Osteoblast (primary cell): ENCODE measurements at regions not wholly inside any gene's neighbourhood (a gene's known extent, or its start where the extent isn't known, plus 50 kb on each side); places are given as distances from the start of the nearest gene placed in this dataset.

ENCODE experiments used
- DNase-seq: peaks from one replicate; pipeline ENCODE4 v3.0.0; 2011; ENCODE audit warnings: low spot score, mixed read lengths; ENCODE audit not compliant: insufficient read length; ENCODE audit errors: missing footprints
- H2AFZ ChIP-seq: 2 replicates; pipeline ENCODE4 v1.6.0; 2011; ENCODE audit warnings: mild to moderate bottlenecking, low read length
- H3K27ac ChIP-seq: 2 replicates; pipeline ENCODE4 v1.5.1; 2011; ENCODE audit warnings: mild to moderate bottlenecking, low read depth, low read length, moderate library complexity
- H3K27me3 ChIP-seq: 2 replicates; pipeline ENCODE4 v1.6.0; 2012; ENCODE audit warnings: mild to moderate bottlenecking, control low read depth, inconsistent platforms, low read length, moderate library complexity; ENCODE audit not compliant: insufficient read depth
- H3K36me3 ChIP-seq: 2 replicates; pipeline ENCODE4 v1.5.1; 2011; ENCODE audit warnings: mild to moderate bottlenecking, low read length, control low read depth, moderate library complexity; ENCODE audit not compliant: insufficient read depth
- H3K4me1 ChIP-seq: 2 replicates; pipeline ENCODE4 v1.5.1; 2011; ENCODE audit warnings: mild to moderate bottlenecking, low read length, control low read depth, moderate library complexity; ENCODE audit not compliant: insufficient read depth
- H3K4me2 ChIP-seq: 2 replicates; pipeline ENCODE4 v1.6.0; 2011; ENCODE audit warnings: mild to moderate bottlenecking, low read length; ENCODE audit not compliant: insufficient read depth
- H3K4me3 ChIP-seq: fragments of 200-600 bp; sonication (generic); 3 replicates; pipeline ENCODE4 v1.5.1; 2012; ENCODE audit warnings: mild to moderate bottlenecking, low read length, inconsistent platforms; ENCODE audit not compliant: insufficient read depth
- H3K79me2 ChIP-seq: 2 replicates; pipeline ENCODE4 v1.6.0; 2012; ENCODE audit warnings: mild to moderate bottlenecking, low read length, control low read depth, inconsistent platforms; ENCODE audit not compliant: insufficient read depth
- H3K9me3 ChIP-seq: 2 replicates; pipeline ENCODE4 v1.5.1; 2011; ENCODE audit warnings: low read depth, low read length, control low read depth
- H4K20me1 ChIP-seq: 2 replicates; pipeline ENCODE4 v1.6.0; 2012; ENCODE audit warnings: mild to moderate bottlenecking, low read length, control low read depth; ENCODE audit not compliant: insufficient read depth
- TF ChIP-seq, protein P1 (sequence below): IDR thresholded peaks from 2 replicates; pipeline ENCODE4 v1.5.1; 2011; ENCODE audit warnings: mild to moderate bottlenecking, low read depth, low read length, moderate library complexity; ENCODE audit errors: extremely low read depth

DNA sequence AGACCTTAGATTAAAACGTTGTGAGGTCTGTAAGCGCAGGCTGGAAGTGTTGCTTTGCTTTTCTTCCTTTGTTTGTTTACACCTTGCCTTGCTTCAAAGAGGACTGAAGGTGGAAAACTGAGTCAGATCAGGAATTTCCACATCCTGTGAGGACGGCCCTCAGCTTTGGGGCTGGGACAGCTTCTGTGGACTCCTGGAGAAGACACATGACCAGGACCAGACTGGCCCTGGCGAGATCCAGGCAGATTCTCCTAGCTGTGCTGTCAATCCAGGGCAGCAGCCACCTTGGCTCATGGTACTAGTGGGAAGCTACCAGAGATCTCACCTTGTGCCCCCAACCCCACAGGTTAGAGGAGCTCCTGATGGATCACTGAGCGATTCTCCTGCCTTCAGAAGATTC lies 1461.9 kb downstream of the TBC1D22A start:
- Histone ChIP-seq H3K27me3 (no peaks in the 10 kb centered on the region), H3K4me3 (no peak overlapping the region), H3K4me2 (no peak overlapping the region), H3K4me1 (no peaks in the 10 kb centered on the region), H2AFZ (no peak overlapping the region), H3K79me2 (no peaks in the 10 kb centered on the region), H3K9me3 (no peaks in the 10 kb centered on the region), H3K36me3 (no peaks in the 10 kb centered on the region), H4K20me1 (no peaks in the 10 kb centered on the region), H3K27ac (no peak overlapping the region)
- DNase-seq: no peak
- TF ChIP-seq, protein P1, sequence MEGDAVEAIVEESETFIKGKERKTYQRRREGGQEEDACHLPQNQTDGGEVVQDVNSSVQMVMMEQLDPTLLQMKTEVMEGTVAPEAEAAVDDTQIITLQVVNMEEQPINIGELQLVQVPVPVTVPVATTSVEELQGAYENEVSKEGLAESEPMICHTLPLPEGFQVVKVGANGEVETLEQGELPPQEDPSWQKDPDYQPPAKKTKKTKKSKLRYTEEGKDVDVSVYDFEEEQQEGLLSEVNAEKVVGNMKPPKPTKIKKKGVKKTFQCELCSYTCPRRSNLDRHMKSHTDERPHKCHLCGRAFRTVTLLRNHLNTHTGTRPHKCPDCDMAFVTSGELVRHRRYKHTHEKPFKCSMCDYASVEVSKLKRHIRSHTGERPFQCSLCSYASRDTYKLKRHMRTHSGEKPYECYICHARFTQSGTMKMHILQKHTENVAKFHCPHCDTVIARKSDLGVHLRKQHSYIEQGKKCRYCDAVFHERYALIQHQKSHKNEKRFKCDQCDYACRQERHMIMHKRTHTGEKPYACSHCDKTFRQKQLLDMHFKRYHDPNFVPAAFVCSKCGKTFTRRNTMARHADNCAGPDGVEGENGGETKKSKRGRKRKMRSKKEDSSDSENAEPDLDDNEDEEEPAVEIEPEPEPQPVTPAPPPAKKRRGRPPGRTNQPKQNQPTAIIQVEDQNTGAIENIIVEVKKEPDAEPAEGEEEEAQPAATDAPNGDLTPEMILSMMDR: no peak

DNA sequence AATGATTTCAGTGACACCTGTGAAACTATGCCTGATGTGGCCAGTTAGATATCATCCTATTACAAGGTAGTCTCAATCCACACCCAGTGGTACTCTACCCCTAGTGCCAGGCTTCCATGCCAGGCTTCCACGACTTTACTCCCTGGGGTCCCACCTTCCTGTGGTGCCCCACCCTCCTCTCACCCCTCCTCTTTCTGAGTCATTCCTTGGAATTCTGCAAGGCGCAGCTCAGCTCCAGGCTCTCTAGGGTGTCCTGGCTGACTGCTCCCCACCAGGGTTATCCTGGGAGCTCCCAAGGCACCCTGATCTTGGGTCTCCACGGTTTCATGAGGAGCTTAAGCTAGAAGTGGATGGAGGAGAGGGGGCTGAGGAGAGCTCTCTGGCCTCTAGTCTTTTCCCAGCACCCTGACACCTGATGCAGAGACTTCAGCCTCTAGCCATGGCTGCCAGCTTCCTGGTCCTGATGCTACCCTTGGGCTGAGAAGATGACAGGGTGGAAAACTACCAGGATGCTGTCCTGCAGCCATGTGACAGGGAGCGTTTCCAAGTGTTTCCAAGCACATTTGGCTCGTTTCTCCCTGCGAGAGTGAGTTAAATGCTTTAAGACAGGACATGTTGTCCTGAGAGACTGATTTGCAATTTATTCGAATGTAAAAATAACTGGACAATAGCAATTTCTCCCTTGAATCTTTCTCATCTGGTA lies 1461.2 kb downstream of the TBC1D22A start:
- Histone ChIP-seq H3K9me3 (no peaks in the 10 kb centered on the region), H4K20me1 (no peaks in the 10 kb centered on the region), H3K27me3 (no peaks in the 10 kb centered on the region), H3K4me2 (no peak overlapping the region), H2AFZ (no peak overlapping the region), H3K36me3 (no peaks in the 10 kb centered on the region), H3K4me1 (no peaks in the 10 kb centered on the region), H3K79me2 (no peaks in the 10 kb centered on the region), H3K27ac (no peak overlapping the region), H3K4me3 (no peak overlapping the region)
- TF ChIP-seq, protein P1: no peak
- no peak for DNase-seq

DNA sequence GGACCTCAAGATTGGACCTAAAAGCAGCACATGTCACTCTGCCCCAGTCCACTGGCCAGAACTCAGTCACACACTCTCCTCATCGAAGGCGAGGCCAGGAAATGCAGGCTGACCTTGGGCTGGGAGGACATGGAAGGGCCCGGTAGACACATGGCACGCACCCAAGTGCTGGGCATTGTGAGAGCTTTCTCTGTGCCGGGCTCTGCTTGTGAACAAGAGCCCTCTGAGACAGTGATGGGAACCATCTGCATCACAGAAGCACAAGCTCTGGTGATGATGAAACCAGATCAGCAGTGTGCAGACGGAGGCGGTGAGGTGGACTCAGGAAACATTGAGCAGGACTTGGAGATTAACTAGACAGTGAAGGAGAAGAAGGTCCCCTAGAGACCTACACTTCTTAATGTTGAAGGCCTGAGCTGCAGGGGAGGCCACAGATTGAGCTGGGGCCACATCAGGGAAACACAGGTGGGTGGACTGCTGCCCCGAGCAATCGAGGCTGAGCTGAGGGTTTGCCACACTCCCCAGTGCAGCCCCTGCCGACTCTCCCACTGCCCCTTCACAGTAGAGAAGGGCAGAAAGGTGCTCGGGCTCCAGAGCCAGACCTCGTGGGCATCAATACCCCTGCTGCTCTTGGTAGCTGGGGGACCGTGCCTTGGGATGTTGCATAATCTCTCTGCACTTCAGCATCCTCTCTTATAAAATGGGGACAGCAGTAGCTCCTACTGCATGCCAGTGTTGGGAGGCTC lies 1460.5 kb downstream of the TBC1D22A start:
- no peaks in the 10 kb centered on the region for H3K9me3 ChIP-seq
- H3K4me3 ChIP-seq: no peak overlapping the region
- H3K4me2 ChIP-seq: no peak overlapping the region
- H4K20me1 ChIP-seq: no peaks in the 10 kb centered on the region
- no peak overlapping the region for H2AFZ ChIP-seq
- TF ChIP-seq, protein P1: no peak
- H3K27me3 ChIP-seq: no peaks in the 10 kb centered on the region
- no peaks in the 10 kb centered on the region for H3K4me1 ChIP-seq
- no peak for DNase-seq
- no peaks in the 10 kb centered on the region for H3K79me2 ChIP-seq
- H3K27ac ChIP-seq: no peak overlapping the region
- no peaks in the 10 kb centered on the region for H3K36me3 ChIP-seq

DNA sequence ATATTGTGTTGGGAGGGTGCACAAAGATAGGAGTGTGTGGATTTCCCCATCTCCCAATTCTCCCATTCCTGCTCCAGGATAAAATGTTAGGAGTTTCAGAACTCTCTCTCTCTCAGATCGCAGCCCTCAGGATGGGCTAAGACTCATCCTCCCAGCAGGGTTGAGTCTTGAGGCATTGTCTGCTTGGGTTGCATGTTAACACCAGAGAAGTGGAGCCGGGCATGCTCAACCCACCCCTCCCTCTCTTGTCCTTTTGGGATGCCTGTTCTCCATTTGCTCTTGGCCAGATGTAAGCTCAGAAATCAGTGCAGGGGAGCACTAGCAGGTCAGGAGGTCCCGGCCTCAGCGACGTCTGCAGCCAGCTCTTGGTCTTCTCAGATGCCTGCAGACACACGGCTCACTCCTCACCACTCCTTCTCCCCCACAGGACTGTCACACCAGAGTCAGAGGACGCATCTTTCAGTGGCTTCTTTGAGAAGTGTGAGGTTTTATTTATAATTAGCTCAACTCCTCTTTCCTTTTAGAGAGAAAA lies 1456.5 kb downstream of the TBC1D22A start:
- TF ChIP-seq, protein P1: no peak
- no peaks in the 10 kb centered on the region for H4K20me1 ChIP-seq
- H2AFZ ChIP-seq: no peak overlapping the region
- DNase-seq: no peak
- H3K9me3 ChIP-seq: peaks cover 3% of the 10 kb centered on the region
- H3K4me3 ChIP-seq: no peak overlapping the region
- no peaks in the 10 kb centered on the region for H3K4me1 ChIP-seq
- H3K27me3 ChIP-seq: no peaks in the 10 kb centered on the region
- no peaks in the 10 kb centered on the region for H3K36me3 ChIP-seq
- H3K79me2 ChIP-seq: no peaks in the 10 kb centered on the region
- H3K4me2 ChIP-seq: no peak overlapping the region
- H3K27ac ChIP-seq: no peak overlapping the region
